ENCODE measurements at regions not wholly inside any gene's neighbourhood (a gene's known extent, or its start where the extent isn't known, plus 50 kb on each side); places are given as distances from the start of the nearest gene placed in this dataset.

DNA sequence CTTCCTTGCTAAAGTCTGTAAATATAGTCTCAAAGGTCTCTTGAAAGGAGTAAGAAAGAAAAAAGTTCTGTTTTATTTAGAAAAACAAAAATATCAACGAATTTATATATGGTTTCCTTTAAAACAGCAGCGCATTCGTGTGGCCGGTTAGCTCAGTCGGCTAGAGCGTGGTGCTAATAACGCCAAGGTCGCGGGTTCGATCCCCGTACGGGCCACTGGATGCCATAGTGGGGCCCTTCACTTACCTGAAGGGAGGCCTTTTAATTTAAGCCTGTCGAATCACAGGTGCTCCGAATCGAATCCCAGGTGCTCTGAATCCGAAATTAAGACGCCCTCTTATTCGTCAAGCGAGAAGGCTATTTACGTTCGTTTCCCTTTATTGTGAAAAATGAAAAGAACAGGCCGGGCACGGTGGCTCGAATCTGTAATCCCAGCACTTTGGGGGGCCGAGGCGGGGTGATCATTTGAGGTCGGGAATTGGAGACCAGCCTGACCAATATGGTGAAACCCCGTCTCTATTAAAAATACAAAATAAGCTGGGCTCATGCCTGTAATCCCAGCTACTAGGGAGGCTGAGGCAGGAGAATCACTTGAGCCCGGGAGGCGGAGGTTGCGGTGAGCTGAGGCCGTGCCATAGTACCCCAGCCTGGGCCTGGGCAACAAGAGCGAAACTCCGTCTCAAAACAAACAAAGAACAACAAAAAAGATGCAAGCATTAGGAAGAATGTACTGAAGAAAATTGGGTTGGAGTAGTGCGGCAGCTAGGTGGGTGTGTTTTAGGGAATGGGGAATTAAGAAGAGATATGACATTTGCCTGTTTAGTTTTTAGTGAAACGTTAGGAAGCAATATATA, 195.8 kb upstream of the ZNF184 start (continued):
- TF ChIP-seq, protein P1, sequence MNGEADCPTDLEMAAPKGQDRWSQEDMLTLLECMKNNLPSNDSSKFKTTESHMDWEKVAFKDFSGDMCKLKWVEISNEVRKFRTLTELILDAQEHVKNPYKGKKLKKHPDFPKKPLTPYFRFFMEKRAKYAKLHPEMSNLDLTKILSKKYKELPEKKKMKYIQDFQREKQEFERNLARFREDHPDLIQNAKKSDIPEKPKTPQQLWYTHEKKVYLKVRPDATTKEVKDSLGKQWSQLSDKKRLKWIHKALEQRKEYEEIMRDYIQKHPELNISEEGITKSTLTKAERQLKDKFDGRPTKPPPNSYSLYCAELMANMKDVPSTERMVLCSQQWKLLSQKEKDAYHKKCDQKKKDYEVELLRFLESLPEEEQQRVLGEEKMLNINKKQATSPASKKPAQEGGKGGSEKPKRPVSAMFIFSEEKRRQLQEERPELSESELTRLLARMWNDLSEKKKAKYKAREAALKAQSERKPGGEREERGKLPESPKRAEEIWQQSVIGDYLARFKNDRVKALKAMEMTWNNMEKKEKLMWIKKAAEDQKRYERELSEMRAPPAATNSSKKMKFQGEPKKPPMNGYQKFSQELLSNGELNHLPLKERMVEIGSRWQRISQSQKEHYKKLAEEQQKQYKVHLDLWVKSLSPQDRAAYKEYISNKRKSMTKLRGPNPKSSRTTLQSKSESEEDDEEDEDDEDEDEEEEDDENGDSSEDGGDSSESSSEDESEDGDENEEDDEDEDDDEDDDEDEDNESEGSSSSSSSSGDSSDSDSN (CRISPR knock-in tag; IDR thresholded peaks at IDR 0.05): no peak
- no peak for TF ChIP-seq ZSCAN25 (CRISPR knock-in tag; IDR thresholded peaks at IDR 0.05)
- no peak for TF ChIP-seq HES4 (CRISPR knock-in tag; IDR thresholded peaks at IDR 0.05; ENCODE audit: borderline replicate concordance)
- TF ChIP-seq, protein P2, sequence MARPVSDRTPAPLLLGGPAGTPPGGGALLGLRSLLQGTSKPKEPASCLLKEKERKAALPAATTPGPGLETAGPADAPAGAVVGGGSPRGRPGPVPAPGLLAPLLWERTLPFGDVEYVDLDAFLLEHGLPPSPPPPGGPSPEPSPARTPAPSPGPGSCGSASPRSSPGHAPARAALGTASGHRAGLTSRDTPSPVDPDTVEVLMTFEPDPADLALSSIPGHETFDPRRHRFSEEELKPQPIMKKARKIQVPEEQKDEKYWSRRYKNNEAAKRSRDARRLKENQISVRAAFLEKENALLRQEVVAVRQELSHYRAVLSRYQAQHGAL (CRISPR knock-in tag; IDR thresholded peaks at IDR 0.05; ENCODE audit: not compliant biosample characterization): no peak
- TF ChIP-seq, protein P3, sequence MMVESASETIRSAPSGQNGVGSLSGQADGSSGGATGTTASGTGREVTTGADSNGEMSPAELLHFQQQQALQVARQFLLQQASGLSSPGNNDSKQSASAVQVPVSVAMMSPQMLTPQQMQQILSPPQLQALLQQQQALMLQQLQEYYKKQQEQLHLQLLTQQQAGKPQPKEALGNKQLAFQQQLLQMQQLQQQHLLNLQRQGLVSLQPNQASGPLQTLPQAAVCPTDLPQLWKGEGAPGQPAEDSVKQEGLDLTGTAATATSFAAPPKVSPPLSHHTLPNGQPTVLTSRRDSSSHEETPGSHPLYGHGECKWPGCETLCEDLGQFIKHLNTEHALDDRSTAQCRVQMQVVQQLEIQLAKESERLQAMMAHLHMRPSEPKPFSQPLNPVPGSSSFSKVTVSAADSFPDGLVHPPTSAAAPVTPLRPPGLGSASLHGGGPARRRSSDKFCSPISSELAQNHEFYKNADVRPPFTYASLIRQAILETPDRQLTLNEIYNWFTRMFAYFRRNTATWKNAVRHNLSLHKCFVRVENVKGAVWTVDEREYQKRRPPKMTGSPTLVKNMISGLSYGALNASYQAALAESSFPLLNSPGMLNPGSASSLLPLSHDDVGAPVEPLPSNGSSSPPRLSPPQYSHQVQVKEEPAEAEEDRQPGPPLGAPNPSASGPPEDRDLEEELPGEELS (CRISPR knock-in tag; IDR thresholded peaks at IDR 0.05): no peak
- TF ChIP-seq, protein P4, sequence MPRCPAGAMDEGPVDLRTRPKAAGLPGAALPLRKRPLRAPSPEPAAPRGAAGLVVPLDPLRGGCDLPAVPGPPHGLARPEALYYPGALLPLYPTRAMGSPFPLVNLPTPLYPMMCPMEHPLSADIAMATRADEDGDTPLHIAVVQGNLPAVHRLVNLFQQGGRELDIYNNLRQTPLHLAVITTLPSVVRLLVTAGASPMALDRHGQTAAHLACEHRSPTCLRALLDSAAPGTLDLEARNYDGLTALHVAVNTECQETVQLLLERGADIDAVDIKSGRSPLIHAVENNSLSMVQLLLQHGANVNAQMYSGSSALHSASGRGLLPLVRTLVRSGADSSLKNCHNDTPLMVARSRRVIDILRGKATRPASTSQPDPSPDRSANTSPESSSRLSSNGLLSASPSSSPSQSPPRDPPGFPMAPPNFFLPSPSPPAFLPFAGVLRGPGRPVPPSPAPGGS (CRISPR knock-in tag; IDR thresholded peaks at IDR 0.05): no peak
- TF ChIP-seq THYN1 (CRISPR knock-in tag; IDR thresholded peaks at IDR 0.05; ENCODE audit: borderline replicate concordance, low read depth): no peak
- no peak for TF ChIP-seq ZSCAN21 (CRISPR knock-in tag; IDR thresholded peaks at IDR 0.05; ENCODE audit: borderline replicate concordance)
- TF ChIP-seq EHMT2 (IDR thresholded peaks at IDR 0.05; ENCODE audit: borderline replicate concordance, low read depth, low read length): no peak
- TF ChIP-seq, protein P5, sequence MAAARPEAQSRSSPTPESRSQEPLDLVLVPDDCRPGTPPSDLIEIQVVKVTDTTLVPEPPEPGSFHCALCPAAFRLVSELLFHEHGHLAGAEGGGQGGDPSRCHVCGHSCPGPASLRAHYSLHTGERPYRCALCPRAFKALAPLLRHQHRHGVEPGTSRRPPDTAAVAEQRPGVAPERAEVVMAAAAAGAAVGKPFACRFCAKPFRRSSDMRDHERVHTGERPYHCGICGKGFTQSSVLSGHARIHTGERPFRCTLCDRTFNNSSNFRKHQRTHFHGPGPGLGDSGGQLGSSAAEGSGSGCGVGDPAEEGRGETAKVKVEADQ (CRISPR knock-in tag; IDR thresholded peaks at IDR 0.05; ENCODE audit: borderline replicate concordance): peak; percentile 77; the same call in 1 of the 2 replicates
- TF ChIP-seq ONECUT2 (CRISPR knock-in tag; IDR thresholded peaks at IDR 0.05): no peak
- TF ChIP-seq NCOA1 (CRISPR knock-in tag; IDR thresholded peaks at IDR 0.05): 0 out of 2 replicates have a peak, but pooled peaks have one; percentile 33
- no peak for TF ChIP-seq RAD21 (CRISPR knock-in tag; IDR thresholded peaks at IDR 0.05)
- TF ChIP-seq GTF3A (CRISPR knock-in tag; conservative IDR thresholded peaks at IDR 0.05): no peak
- TF ChIP-seq ZNF431 (CRISPR knock-in tag; IDR thresholded peaks at IDR 0.05; ENCODE audit: borderline replicate concordance, low read depth): no peak
- no peak for TF ChIP-seq GLI4 (CRISPR knock-in tag; IDR thresholded peaks at IDR 0.05; ENCODE audit: borderline replicate concordance)
- TF ChIP-seq ZNF660 (CRISPR knock-in tag; IDR thresholded peaks at IDR 0.05; ENCODE audit: borderline replicate concordance, low read depth): no peak
- TF ChIP-seq DPF2 (CRISPR knock-in tag; IDR thresholded peaks at IDR 0.05; ENCODE audit: borderline replicate concordance, low read depth): no peak
- TF ChIP-seq PPARG (CRISPR knock-in tag; conservative IDR thresholded peaks at IDR 0.05): no peak

Measured in HepG2 (cell line).